GM12865 (cell line): ENCODE measurements at regions not wholly inside any gene's neighbourhood (a gene's known extent, or its start where the extent isn't known, plus 50 kb on each side); places are given as distances from the start of the nearest gene placed in this dataset.

ENCODE experiments used
- DNase-seq: peaks from one replicate; pipeline ENCODE4 v3.0.0; 2010; ENCODE audit warnings: low read depth
- H3K4me3 ChIP-seq: 2 replicates; pipeline ENCODE4 v1.5.1; 2011; ENCODE audit warnings: mild to moderate bottlenecking, low read depth, low read length, control low read depth
- TF ChIP-seq, protein P1 (sequence below): IDR thresholded peaks from 2 replicates; pipeline ENCODE4 v1.5.1; 2011; ENCODE audit warnings: low read length, control low read depth, low read depth, inconsistent platforms; ENCODE audit not compliant: insufficient read depth; ENCODE audit errors: missing control alignments

DNA sequence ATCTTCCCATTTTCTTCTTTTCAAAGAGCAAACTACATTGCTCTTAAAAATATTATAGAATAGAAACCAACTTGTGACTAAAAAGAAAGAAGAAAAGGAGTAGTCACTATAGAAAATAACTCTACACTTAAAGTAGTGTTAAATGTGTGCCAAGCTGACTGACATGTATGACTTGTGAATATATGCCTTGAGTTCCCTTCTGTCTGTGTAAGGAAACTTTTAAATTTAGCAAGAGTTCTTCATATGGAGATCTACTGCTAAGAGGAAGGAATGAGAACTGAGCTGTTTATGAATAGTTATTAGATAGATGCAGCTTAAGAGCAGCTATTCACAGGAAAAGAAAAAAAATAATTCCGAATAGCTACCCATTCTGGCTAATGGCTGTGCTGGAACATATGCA, 1221.7 kb upstream of the ZEB2 start:
- no peak for DNase-seq
- TF ChIP-seq, protein P1, sequence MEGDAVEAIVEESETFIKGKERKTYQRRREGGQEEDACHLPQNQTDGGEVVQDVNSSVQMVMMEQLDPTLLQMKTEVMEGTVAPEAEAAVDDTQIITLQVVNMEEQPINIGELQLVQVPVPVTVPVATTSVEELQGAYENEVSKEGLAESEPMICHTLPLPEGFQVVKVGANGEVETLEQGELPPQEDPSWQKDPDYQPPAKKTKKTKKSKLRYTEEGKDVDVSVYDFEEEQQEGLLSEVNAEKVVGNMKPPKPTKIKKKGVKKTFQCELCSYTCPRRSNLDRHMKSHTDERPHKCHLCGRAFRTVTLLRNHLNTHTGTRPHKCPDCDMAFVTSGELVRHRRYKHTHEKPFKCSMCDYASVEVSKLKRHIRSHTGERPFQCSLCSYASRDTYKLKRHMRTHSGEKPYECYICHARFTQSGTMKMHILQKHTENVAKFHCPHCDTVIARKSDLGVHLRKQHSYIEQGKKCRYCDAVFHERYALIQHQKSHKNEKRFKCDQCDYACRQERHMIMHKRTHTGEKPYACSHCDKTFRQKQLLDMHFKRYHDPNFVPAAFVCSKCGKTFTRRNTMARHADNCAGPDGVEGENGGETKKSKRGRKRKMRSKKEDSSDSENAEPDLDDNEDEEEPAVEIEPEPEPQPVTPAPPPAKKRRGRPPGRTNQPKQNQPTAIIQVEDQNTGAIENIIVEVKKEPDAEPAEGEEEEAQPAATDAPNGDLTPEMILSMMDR = no peak
- H3K4me3 ChIP-seq = no peak overlapping the region

DNA sequence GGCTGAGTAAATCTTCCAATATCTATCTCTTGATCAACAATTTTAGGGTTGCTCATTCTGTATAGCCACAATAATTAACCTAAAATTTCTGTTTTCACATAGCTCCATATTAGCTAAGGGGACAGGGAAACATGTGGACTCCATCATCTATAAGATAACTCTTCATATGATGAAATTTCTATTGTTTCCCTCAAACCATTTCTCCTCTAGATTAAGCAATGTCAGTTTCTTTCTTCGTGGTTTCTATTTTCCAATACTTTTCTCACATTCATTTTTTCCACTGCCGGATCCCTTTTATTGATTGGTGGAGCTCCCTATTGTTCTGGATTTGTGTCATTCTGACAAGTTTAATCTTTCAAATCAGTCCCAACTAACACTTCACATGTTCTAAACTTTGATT, 1221.3 kb upstream of the ZEB2 start:
- no peak for DNase-seq
- H3K4me3 ChIP-seq = no peak overlapping the region
- TF ChIP-seq, protein P1 = no peak

DNA sequence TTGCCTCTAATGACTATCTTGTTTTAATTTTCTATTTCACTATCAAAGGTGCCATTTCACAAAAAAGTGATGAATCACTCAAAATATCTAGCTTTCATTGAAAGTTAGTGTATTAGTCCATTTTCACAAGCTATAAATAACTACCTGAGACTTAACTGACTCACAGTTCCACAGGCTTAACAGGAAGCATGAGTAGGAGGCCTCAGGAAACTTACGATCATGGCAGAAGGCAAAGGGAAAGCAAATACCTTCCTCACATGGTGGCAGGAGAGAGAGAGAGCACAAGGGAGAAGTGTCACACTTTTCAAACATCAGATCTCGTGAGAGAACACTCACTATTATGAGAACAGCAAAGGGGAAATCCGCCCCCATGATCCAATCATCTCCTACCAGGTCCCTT, 1220.4 kb upstream of the ZEB2 start:
- no peak overlapping the region for H3K4me3 ChIP-seq
- TF ChIP-seq, protein P1 = no peak
- DNase-seq = no peak

DNA sequence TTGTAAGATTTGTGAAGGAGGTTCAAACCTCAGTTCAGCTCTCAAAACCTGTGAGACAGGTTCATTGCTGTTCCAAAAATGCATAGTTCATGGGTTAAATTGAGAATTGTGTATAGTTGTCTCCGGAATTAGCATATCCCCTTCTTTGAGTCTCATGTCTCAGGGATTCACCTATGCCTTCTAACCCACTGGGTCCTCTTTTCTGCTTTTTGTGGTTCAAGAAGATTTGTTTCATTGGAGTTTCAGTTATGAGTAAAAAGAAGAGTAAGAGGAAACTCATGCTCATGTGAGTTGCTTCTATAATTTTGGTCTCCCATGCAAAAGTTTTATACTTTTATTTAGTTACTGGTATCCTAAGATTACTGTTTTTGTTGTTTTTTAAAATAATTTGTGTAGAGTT, 1219.8 kb upstream of the ZEB2 start:
- no peak overlapping the region for H3K4me3 ChIP-seq
- no peak for DNase-seq
- TF ChIP-seq, protein P1 = no peak

DNA sequence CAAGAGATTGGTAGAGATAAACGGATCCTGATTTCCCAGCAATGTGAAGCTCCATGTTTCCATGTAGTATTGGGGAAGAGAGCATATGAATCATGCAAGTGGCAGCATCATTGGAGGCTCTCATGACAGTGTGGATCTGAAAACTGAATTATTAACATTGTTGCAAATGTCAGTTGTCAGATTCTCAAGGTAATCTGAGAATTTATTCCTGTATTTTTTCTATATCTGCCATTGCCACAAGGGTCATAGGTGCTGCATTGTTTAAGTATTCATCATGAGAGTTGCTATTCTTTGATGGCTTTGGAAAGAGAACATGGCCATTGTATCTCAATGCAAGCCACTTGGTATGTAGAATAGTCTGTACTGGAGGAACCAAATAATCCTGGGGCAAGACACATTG, 1217.0 kb upstream of the ZEB2 start:
- no peak overlapping the region for H3K4me3 ChIP-seq
- TF ChIP-seq, protein P1 = no peak
- no peak for DNase-seq

DNA sequence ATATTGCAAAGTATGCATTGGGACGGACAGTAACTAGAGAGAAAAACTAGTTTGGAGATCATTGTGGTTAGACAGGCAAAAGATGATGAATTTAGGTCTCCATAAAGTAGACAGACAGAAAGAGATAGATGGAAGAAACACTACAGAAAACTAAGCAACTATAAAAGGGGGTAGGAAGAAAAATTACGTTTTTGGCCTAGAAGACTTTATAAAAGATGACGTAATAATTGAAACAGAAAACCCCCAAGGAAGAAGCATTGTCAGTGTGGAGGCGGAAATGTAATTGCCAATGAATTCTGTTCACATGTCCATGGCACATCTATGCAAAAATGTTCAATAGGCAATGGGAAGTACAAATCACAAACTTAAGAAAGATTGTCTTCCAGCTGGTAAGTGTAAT, 1211.5 kb upstream of the ZEB2 start:
- H3K4me3 ChIP-seq = no peak overlapping the region
- TF ChIP-seq, protein P1 = no peak
- no peak for DNase-seq

DNA sequence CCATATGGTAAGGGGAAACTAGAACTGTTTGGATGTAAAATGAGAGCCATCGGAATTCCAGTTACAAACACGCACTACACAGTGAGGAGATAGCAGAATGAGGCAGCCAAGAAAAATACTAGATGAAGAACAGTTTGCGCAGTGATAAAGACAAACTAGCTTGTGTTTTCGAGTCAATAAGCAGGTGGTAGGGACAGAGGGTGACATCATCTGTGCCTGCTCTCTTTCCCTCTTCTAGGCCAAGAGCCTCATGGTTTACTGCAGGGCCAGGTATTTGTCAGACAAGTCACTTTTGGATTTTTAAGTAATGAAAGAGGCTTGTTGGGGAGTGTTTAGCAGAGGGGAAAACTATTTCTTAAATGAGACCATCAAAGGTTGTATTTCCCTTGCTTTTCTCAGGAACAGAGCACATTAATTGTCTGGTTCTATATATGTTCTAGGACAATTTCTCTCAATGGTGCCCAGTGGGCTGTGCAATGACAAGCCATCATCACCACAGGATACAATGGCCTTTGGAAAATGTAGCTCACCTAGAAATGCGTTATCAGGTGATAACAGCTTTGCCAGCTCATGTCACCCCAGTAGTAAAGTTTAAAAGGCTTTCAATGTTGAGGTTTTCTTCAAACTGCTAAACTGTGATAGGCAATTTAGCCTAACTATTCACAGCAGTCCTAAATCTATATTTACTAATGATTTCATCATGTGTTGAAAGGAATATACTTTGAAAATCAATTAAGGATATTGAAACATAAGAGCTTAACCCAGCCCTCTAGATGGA, 1210.3 kb upstream of the ZEB2 start:
- H3K4me3 ChIP-seq = no peak overlapping the region
- DNase-seq = no peak
- TF ChIP-seq, protein P1 = no peak
